ENCODE measurements at regions not wholly inside any gene's neighbourhood (a gene's known extent, or its start where the extent isn't known, plus 50 kb on each side); places are given as distances from the start of the nearest gene placed in this dataset.

DNA sequence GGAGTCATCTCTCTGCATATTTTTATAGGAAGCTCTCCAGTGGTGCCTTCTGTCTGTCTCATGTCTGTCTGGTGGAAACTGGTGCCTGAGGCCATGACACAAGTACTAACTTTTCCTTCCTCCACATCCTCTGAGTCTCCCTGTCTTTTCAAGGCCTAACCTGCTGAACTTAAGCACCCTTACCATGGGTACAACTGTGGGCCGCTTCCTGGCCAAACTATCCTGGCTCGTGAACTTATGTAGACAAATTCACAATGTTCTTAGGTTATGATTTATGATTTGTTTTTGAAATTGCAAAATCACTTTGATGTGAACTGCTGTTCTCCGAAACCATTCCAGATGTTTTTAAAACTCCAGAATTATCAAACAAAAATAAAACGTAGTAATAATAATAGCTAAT lies 804.5 kb upstream of the POU3F3 start:
- DNase-seq: no peak

DNA sequence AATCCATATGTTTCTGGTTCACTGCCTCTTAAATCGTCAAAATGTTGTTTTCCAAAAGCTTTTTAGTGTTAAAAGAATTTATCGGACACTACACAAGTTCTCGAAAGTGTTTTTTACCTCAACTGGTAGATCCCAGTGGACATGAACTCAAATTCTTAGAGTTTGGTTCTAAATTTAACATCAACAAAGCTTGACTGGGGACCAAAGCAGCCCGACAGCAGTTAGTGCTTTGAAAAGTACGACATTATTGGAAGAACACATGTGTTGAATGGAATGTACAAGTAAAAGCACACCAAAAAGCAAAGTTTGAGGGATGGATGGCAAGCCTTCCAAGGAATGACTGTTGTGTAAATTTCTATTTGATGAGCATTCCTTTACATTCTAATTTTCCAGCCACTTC lies 803.9 kb upstream of the POU3F3 start:
- DNase-seq: no peak

DNA sequence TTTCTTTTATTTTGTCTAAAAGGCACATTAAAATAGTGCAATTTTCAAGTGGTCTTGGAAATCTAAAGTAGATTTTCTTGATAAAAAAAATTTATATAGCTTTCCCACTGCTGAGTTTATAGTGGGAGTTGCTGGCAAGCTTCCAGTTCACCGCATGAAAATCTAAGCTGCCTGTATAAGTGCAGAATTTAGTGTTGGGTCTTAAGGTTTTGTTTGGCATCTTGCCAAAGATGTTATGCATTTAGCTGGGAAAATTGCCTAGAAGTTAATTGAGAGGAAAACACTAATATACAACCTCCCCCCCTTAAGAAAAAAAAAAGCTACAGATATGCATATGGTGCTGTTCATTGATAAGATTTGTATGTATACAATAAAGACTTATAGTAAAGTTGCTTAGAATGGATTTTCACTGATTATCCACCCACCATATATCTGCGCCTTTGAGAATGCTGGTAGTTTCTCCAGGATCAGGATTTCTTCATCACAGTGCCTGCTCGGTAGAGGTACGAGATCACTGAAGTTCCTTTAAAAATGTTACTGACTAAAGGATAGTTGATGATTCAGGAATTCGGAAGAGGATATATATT lies 803.2 kb upstream of the POU3F3 start:
- no peak for DNase-seq

- no peak for DNase-seq
These were observed 802.1 kb upstream of the POU3F3 start for GRCh38 chr2:104051766-104052165.

DNA sequence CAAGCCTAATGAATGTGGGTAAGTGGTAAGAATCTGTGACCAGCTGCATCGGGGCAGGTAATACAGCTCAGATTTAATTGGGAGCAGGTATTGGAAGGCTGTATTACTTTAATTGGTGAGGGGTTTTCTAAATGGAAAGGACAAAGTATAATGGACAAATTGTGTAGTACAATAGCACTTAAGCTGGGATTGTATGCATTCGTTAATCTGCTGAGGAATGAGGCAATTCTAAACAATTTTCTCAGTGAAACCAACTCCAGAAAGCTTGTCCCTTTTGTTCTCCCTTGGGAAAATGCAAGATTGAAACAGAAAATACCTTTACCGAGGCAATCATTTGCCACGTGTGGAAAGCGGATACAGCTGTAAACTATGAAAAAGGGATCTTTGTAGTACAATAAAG lies 801.6 kb upstream of the POU3F3 start:
- no peak for DNase-seq

- no peak for DNase-seq
These were observed 797.5 kb upstream of the POU3F3 start for GRCh38 chr2:104056451-104056850.

GRCh38 chr2:104068665-104069064 lies 785.2 kb upstream of the POU3F3 start:
- DNase-seq: no peak

DNA sequence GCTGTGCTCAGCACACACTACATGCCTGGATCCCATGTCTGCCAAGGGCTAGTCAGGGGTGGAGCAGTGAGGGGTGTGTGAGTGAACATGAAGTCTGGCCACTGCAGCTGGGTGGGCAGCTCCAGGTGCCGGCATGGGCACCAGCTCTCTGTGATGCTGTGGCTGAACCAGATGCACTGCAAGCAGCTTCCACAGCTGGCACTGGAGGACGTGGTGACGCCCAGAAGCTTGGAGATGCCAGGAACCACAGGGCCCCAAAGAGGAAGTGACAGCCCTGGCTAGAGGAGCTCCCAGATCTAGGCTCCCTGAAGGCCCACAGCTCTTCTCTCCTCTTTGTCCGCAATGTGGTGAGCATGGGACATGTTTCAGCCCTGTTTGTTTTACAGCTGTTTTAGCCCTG lies 776.3 kb upstream of the POU3F3 start:
- no peak for DNase-seq

- no peak for DNase-seq
These were observed 775.3 kb upstream of the POU3F3 start for GRCh38 chr2:104078431-104079157.

DNA sequence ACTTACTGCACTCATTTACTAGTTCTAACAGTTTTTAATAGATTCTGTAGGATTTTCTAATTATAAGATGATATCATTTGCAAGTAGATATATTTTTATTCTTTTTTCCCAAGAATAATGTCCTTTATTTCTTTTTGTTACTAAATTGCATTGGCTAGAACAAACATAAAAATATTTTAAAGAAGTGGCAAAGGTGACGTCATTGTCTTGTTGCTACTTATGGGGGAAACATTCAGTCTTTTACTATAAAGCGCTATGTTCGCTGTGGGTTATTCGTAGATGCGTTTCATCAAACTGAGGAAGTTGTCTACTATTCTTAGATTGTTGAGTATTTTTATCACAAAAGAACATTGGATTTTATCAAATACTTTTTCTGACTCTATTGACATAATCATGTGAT lies 765.2 kb upstream of the POU3F3 start:
- DNase-seq: no peak

DNA sequence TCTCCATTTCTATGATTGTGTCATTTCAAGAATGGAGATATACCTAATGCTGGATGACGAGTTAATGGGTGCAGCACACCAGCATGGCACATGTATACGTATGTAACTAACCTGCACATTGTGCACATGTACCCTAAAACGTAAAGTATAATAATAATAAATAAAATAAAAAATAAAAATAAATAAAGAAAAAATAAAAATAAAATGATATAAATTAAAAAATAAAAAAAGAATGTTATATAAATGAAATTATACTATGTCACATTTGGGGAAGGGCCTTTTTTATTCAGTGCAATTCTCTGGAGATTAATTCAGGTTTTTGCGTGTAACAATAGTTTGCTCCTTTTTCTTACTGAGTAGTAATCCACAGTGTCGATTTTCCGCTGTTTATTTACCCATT lies 763.5 kb upstream of the POU3F3 start:
- DNase-seq: no peak

- no peak for DNase-seq
These were observed 762.0 kb upstream of the POU3F3 start for GRCh38 chr2:104091894-104092293.

DNA sequence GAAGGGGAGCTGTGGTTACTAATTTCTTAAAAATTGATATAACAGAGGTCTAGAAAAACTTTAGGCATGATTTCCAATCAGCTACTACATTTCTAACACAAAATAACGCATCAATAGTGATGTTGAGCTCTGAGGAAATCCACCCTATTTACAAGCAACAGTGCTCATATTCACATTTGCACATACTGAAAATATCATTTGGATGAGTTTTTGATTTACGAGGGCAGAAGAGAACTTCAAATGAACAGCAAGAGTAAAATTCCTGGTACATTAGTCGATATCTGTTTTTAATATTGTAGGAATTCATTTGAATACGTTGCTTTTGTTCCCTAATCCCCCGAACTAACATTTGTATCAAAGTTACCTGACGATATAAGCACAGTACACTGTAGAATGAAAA lies 761.0 kb upstream of the POU3F3 start:
- no peak for DNase-seq

GRCh38 chr2:104102615-104103014 lies 751.3 kb upstream of the POU3F3 start:
- no peak for DNase-seq

DNA sequence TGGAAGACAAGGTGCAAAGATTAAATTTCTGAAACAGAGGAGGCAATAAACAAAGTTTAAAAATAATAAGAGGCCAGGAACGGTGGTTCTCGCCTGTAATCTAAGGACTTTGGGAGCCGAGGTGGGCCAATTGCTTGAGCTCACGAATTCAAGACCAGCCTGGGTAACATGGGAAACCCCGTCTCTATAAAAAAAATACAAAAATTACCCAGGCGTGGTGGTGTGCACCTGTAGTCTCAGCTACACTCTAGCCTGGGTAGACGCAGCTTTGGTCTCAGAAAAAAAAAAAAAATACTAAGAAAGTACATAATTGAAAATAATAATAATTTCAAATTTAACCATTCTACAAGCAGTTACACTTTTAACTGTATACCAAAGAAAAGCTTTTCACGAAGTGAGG lies 744.6 kb upstream of the POU3F3 start:
- no peak for DNase-seq

GRCh38 chr2:104118889-104119288 lies 735.0 kb upstream of the POU3F3 start:
- DNase-seq: no peak

DNA sequence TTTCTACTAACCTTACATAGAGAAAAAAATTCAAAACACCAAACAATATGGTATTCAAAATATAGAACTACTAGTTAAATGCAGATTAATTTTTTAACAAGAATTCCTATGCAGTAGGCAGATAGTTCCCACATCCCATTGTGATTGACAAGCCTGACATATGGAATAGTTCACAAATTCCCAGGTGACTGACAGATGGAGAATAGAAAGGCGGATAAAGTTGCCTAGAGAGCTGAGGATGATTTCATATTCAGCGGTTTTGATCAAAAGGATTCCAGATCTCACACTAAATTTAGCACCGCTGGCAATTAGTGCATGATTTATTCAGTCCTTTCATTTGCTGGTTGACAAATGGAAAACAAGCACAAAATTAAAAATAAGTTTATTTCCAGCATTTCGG lies 733.7 kb upstream of the POU3F3 start:
- no peak for DNase-seq

GRCh38 chr2:104125096-104125495 lies 728.8 kb upstream of the POU3F3 start:
- DNase-seq: no peak

GRCh38 chr2:104127049-104127770 lies 726.7 kb upstream of the POU3F3 start:
- no peak for DNase-seq

DNA sequence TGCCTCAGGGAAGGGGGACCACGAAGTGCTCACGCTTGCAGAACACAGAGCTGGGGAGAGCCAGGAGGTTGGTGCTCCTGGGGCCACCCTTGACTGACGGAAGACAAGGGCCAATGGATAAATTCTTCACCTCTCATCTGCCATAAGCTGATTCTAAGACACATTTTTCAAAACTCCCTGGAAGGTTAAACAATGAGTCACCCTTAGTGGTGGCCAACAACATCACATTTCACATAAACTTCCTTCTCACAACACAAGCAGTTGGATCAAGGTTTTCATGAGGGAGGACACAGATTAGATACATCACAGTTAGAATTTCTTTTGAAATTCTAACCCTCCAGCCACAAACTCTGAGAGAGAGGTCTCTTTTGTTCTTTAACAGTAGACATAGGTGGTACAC lies 713.6 kb upstream of the POU3F3 start:
- no peak for DNase-seq

- no peak for DNase-seq
These were observed 695.7 kb upstream of the POU3F3 start for GRCh38 chr2:104158191-104158590.

- no peak for DNase-seq
These were observed 690.2 kb upstream of the POU3F3 start for GRCh38 chr2:104163611-104164130.

DNA sequence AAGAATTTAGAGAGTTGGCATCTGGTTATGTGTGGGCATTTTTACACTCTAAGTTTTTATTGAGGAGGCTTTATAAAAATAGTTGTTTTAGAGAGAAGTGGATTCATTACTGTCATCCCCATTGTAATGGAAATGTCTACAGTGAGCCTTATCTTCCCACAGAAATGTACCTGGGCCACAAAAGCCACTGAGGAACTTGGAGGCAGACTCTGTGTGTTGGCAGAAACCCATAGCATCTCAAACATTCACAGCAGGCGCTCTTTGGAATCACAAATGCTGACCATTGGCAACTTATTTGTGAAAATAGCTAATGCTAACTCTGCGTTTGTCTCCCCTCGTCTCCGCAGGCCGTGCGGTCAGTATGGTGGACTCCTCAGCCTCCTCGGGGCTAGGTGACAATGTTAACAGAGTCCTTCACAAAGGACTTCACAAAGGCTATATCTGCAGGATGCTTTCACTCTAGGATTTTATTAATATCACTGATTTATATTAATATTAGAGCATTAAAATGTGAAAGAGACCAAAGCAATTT lies 689.1 kb upstream of the POU3F3 start:
- no peak for DNase-seq

DNA sequence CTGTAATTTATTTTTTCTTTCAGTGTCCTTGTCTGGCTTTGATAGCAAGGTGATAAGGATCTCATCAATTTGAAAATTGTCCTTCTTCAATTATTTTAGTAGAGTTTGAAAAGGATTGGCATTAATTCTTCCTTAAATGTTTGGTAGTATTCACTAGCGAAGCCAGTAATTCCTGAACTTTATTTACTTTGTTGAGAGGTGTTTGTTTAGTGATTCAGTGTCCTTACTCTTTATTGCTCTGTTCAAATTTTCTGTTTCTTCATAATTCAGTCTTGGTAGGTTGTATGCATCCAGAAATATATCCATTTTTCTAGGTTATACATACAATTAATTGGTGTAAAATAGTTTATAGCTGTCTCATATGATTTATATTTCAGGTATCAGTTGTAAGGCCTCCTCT lies 676.7 kb upstream of the POU3F3 start:
- no peak for DNase-seq

All from T-helper 1 cell (primary cell).